GM12892 (cell line): ENCODE measurements at regions not wholly inside any gene's neighbourhood (a gene's known extent, or its start where the extent isn't known, plus 50 kb on each side); places are given as distances from the start of the nearest gene placed in this dataset.

ENCODE experiments used
- POLR2A ChIP-seq: IDR thresholded peaks from 2 replicates; pipeline ENCODE4 v1.6.1; 2011; ENCODE audit warnings: low read depth, low read length, control low read depth
- POLR2AphosphoS5 ChIP-seq: IDR thresholded peaks from 2 replicates; pipeline ENCODE4 v1.6.1; 2011; ENCODE audit warnings: low read depth, low read length, control low read depth

DNA sequence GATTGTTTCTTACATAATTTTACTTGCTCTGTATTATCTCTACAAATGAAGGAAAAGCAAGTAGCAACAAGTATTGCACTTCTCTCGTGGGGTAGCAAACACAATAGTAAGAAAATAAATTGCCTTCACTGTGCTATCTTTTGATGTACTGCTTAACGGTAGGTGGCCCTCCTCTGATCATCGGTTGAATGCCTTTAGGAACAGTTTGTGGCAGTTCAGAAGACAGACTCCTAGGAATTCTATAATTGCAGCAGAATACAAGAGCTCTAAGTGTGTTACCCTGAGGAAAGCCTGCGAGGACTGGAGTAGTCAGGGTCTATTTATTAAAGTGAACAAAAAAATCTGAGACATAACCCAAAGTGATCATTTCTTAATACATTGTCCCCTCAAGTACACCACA lies 1135.9 kb downstream of the KCNT2 start:
- TF ChIP-seq POLR2A (no peak), POLR2AphosphoS5 (no peak)
